RKO (cell line): ENCODE measurements at regions not wholly inside any gene's neighbourhood (a gene's known extent, or its start where the extent isn't known, plus 50 kb on each side); places are given as distances from the start of the nearest gene placed in this dataset.

Experiments used
- DNase-seq: peaks from one replicate; pipeline ENCODE4 v3.0.0-alpha.2; 2016; ENCODE audit warnings: low spot score

DNA sequence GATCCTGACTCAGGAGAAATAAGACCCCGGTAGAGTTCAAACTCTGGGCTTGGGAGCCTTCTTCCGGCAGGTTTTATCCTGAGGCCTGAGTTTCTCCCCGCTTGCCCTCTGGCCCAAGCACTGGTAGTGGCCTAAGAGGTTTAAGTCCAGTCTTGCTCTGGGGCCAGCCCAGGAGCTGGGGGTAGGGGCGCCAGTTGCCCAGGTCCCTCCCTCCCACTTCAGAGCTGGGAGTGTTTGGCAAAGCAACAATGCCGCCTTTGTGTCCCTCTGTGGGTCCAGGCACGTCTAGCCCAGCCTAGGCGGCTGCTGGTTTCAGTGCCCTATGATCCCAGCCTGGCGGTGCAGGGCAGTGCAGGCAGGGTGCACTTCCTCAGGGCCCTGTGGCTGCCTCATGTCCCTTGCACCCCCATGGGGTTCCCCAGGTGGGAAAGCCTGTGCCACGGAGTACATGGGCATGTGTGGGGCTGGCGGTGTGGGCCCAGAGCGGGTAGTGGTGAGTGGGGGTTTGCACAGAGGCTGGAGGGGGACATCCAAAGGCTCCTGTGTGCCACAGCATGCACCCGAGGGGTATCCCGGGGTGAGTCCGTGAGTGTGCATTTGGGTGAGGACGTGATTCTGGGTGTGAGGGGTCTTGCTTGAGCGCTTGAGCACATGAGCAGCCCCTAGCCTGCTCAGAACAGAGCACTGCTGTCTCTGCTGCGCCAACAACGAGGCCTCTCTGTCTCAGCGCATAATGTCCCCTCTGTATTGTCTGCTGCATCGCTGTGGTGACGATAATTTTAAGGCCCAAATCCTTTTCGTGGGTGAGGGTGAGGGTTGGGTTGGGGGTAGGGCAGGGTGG is 61.7 kb upstream of the PSD2 start:
- DNase-seq = no peak

DNA sequence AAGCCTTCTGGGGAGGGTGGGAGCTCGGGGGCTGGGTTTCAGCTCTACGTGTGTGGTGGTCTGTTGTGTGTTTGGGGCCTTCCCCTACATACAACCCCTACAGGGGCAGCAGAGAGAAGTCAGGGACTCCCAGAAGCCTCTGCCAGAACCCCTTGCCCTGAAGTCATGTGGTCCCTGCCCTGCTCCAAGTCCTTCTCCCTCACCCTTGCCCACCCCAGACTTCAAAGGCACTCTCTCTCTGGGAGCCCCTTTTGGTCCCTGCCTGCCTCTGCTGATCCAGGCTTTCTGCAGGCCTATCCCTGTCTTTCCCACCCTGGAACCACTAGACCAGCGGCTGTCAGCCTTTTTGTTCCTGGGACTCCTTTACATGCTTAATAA is 61.1 kb upstream of the PSD2 start:
- DNase-seq = no peak

GRCh38 chr5:139738193-139739149 is 57.1 kb upstream of the PSD2 start:
- DNase-seq = no peak

DNA sequence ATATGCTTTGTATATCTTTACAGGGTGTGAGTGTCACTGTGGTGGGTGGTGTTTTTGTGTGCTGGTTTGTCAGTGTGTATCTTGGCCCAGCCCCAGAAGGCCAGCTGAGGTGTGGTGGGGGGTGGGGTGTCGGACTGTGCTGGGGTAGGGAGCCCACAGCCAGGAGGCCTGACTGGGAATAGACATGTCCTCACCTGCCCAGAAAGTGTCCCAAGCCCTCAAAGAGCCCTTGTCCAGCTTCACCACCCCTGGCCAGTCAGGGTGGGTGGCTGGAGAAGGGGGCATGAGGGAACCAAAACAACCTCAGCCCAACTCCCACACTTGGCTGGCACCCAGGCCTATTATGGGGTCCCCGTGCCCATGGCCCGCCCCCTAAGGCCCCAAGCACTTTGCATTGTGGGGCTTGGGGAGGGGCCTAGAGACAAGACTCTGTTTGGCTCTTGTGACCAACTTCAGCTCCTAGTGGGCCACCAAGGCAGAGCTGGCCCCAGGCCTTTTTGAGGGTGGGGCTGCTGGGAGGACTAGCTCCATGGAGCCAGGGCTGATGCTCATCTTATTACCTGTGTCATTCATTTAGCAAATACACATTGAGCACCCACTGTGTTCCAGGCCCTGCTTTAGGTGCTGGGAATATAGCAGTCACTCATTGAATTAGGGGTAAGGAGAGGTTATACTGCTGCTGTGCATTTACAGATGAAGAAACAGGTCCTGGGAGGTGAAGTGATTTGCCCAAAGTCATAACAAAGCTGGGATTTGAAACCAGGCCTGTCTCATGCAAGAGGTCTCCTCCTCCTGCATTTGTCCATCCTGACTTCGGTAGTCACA is 56.2 kb upstream of the PSD2 start:
- no peak for DNase-seq

DNA sequence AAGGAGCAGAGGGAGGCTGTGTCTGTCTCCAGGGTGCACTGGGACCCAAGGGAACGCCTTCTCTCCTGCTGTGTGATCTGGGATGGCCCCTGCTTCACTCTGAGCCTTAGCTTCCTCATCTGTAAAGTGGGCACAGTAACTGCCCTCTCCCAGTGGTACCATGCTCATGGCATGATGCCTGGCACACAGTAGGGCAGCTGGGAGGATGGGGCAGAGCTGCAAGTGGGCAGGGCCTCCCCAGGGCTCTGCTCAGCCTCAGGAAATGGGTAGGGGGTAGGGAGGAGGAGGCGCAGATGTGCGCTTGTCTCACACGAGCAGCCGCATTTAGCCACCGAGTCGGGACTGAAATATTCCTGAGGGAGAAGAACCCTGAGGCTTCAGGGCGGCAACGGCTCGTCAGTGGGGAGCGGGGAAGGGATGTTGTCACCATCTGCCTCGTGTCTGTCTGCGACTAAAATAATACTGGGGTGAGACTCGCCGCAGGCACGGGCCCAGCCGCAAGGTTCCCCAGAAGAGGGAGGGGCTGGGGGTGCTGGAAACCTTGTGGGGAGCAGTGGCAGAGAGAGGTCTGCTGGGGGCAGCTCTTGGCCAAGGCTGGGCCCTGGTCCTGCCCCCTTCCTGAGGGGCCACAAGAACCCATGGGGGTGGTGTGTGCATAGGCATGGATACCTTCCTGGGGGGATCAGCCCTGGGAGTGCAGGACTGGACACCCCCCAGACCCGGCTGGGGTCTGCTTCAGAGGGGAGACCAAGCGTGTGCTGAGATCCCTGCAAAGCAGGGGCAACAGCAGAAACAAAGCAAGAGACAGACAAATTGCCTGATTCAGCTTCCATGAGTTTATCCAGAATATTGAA is 55.2 kb upstream of the PSD2 start:
- no peak for DNase-seq

GRCh38 chr5:139740992-139741672 is 54.5 kb upstream of the PSD2 start:
- no peak for DNase-seq

- no peak for DNase-seq
Observed at GRCh38 chr5:139741823-139742172, 53.8 kb upstream of the PSD2 start.

GRCh38 chr5:139742173-139742903 is 53.3 kb upstream of the PSD2 start:
- no peak for DNase-seq

GRCh38 chr5:139743001-139743771 is 52.4 kb upstream of the PSD2 start:
- DNase-seq = no peak

- DNase-seq = no peak
Observed at GRCh38 chr5:139743804-139744203, 51.8 kb upstream of the PSD2 start.

DNA sequence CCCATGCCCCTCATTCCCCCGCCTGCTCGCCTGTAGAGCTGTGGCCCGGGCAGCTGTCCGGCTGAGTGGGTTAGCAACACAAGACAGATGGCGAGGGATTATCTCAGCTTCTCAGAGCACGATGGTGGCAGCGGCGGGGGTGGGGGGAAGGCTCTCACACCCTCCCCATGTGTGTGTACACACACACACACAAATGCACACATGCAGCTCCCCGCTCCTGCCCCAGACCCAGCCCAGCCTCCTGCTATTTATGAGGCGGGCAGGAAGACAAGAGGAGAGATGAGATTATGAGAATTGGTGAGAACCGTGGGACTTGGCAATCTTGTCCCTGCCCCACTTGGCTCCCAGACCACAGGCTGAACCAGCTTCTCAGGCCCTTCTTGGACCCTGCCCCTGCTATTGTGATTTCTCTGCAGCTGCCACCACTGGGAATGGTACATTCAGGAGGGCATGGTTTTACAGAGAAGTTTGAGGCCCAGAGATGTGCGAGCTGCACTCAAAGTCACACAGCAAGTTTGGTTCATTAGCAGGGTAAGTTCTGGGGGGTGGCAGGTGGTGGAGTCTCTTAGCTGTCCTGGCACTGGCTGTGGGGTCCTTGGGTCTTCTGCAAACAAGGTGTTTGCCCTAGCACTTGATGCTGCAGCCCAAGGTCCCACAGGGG is 51.0 kb upstream of the PSD2 start:
- no peak for DNase-seq

- peak; percentile 12 for DNase-seq
Observed at GRCh38 chr5:139745132-139745799, 50.3 kb upstream of the PSD2 start.

- no peak for DNase-seq
Observed at GRCh38 chr5:139745800-139746690, 49.6 kb upstream of the PSD2 start.
